RWPE2 (cell line): ENCODE measurements at regions not wholly inside any gene's neighbourhood (a gene's known extent, or its start where the extent isn't known, plus 50 kb on each side); places are given as distances from the start of the nearest gene placed in this dataset.

Source experiments
- ATAC-seq: fragments of 200-7000 bp; cut with Tn5 transposase; 3 replicates; pipeline ENCODE4 v1.9.1; 2021; ENCODE audit warnings: low read depth
- DNase-seq: peaks from one replicate; pipeline ENCODE4 v3.0.0-alpha.2; 2020; ENCODE audit warnings: low spot score
- H3K27ac ChIP-seq: fragments of 450-650 bp; 2 replicates; pipeline ENCODE4 v1.5.1; 2017; ENCODE audit warnings: mild to moderate bottlenecking; ENCODE audit not compliant: poor library complexity, severe bottlenecking
- H3K27me3 ChIP-seq: fragments of 250-450 bp; sonication (Bioruptor Pico); 2 replicates; pipeline ENCODE4 v1.5.1; 2021; ENCODE audit warnings: mild to moderate bottlenecking, moderate library complexity; ENCODE audit not compliant: insufficient read depth, poor library complexity, severe bottlenecking
- H3K36me3 ChIP-seq: fragments of 250-450 bp; sonication (Bioruptor Pico); 2 replicates; pipeline ENCODE4 v1.5.1; 2020; ENCODE audit warnings: low read depth, mild to moderate bottlenecking, moderate library complexity
- H3K4me1 ChIP-seq: fragments of 250-450 bp; sonication (Bioruptor Pico); 2 replicates; pipeline ENCODE4 v1.5.1; 2021; ENCODE audit warnings: mild to moderate bottlenecking, moderate library complexity; ENCODE audit not compliant: insufficient read depth, poor library complexity, severe bottlenecking
- H3K4me3 ChIP-seq: fragments of 250-450 bp; sonication (Bioruptor Pico); 2 replicates; pipeline ENCODE4 v1.5.1; 2021; ENCODE audit warnings: mild to moderate bottlenecking, moderate library complexity; ENCODE audit not compliant: severe bottlenecking
- H3K9me3 ChIP-seq: fragments of 250-450 bp; sonication (Bioruptor Pico); 2 replicates; pipeline ENCODE4 v1.5.1; 2021; ENCODE audit warnings: mild to moderate bottlenecking, moderate library complexity; ENCODE audit not compliant: severe bottlenecking
- CTCF ChIP-seq: fragments of 450-650 bp; IDR thresholded peaks from one replicate; pipeline ENCODE4 v1.5.1; 2017; ENCODE audit warnings: mild to moderate bottlenecking, moderate library complexity; ENCODE audit not compliant: poor library complexity, severe bottlenecking

GRCh38 chr3:150116196-150116595 lies 145.5 kb upstream of the PFN2 start:
- Histone ChIP-seq H3K4me3 (no peak overlapping the region), H3K27me3 (no peaks in the 10 kb centered on the region), H3K9me3 (no peaks in the 10 kb centered on the region), H3K36me3 (no peaks in the 10 kb centered on the region), H3K4me1 (no peaks in the 10 kb centered on the region), H3K27ac (no peak overlapping the region)
- DNase-seq: no peak
- TF ChIP-seq CTCF: no peak
- no peak for ATAC-seq

GRCh38 chr3:150114873-150115540 lies 144.3 kb upstream of the PFN2 start:
- no peaks in the 10 kb centered on the region for H3K9me3 ChIP-seq
- H3K4me1 ChIP-seq: no peaks in the 10 kb centered on the region
- no peaks in the 10 kb centered on the region for H3K27me3 ChIP-seq
- no peak for TF ChIP-seq CTCF
- no peaks in the 10 kb centered on the region for H3K36me3 ChIP-seq
- H3K4me3 ChIP-seq: no peak overlapping the region
- DNase-seq: no peak
- H3K27ac ChIP-seq: no peak overlapping the region
- peak; percentile 41; the same call in 1 of the 3 replicates for ATAC-seq

- ATAC-seq: no peak
- no peaks in the 10 kb centered on the region for H3K9me3 ChIP-seq
Observed at GRCh38 chr3:150114273-150114672, 143.6 kb upstream of the PFN2 start.

GRCh38 chr3:150110097-150110496 lies 139.4 kb upstream of the PFN2 start:
- no peak for TF ChIP-seq CTCF
- no peaks in the 10 kb centered on the region for H3K36me3 ChIP-seq

More at GRCh38 chr3:150114273-150114672, 143.6 kb upstream of the PFN2 start:
- Histone ChIP-seq H3K27me3 (no peaks in the 10 kb centered on the region), H3K27ac (no peak overlapping the region), H3K4me3 (no peak overlapping the region), H3K4me1 (no peaks in the 10 kb centered on the region), H3K36me3 (no peaks in the 10 kb centered on the region)
- TF ChIP-seq CTCF: no peak
- DNase-seq: no peak

GRCh38 chr3:150107429-150108175 lies 136.9 kb upstream of the PFN2 start:
- Histone ChIP-seq H3K36me3 (no peaks in the 10 kb centered on the region), H3K9me3 (no peaks in the 10 kb centered on the region), H3K27me3 (no peaks in the 10 kb centered on the region), H3K4me3 (no peak overlapping the region), H3K27ac (peak overlapping the region; percentile 63), H3K4me1 (peaks cover 6% of the 10 kb centered on the region)
- TF ChIP-seq CTCF: no peak
- ATAC-seq: no peak
- DNase-seq: no peak

More at GRCh38 chr3:150110097-150110496, 139.4 kb upstream of the PFN2 start:
- Histone ChIP-seq H3K4me3 (no peak overlapping the region), H3K9me3 (no peaks in the 10 kb centered on the region), H3K4me1 (peaks cover 6% of the 10 kb centered on the region), H3K27me3 (no peaks in the 10 kb centered on the region), H3K27ac (no peak overlapping the region)
- no peak for ATAC-seq
- DNase-seq: no peak
